ENCODE measurements at regions not wholly inside any gene's neighbourhood (a gene's known extent, or its start where the extent isn't known, plus 50 kb on each side); places are given as distances from the start of the nearest gene placed in this dataset.
A peak's percentile ranks its signal among the peaks of the same experiment; 100 is the strongest.

DNA sequence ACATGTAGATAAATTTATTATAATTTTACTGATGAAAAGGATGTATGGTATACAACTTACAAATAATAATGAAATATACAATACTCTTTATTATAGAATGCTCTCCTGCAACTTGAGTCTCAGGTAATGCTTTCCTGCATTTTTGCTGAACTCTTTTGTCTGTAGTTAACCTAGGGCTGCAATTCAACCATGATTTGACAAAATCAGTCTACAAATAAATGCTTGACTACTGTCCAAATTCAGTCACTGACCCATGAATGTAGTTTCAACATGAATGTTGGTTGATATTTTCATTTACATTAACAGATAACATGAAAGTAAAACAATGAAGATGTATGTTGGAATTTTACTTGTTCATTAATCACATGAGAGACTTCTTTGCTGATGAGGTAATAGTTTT is 320.9 kb downstream of the ZSWIM6 start:
- DNase-seq (ENCODE audit: low read depth in 2 of 2): no peak

DNA sequence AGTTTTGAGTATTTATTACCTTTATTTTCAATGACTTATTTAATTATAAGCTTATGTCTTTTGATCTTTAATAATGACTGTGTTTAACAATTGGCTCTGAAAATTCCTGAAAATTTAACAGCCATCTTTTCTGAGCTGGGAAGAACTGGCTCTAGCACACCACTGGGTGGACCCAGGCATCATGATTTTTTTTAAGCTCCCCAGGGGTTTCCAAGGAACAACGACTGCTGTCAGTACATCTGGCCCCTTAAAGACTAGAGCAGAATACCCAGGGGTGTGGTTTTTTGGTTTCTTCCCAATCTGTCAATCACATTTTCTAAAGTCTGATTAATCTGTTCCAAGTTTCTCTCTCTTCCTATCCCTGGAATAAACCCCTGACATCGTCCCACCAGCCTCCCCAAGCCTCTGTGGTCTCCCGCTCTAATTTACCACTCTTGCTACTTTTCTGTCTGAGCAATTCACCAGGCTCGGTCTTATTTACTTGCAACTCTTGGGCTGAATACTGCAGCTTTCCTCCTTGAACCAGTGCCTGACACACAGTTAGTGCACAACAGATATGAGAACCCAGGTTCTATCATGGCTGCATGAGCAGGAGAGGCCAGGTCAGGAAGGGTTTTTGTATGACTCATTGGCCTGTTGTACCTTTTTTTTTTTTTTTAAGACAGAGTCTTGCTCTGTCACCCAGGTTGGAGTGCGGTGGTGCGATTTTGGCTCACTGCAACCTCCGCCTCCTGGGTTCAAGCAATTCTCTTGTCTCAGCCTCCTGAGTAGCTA is 321.9 kb downstream of the ZSWIM6 start:
- DNase-seq (ENCODE audit: low read depth in 2 of 2): no peak

DNA sequence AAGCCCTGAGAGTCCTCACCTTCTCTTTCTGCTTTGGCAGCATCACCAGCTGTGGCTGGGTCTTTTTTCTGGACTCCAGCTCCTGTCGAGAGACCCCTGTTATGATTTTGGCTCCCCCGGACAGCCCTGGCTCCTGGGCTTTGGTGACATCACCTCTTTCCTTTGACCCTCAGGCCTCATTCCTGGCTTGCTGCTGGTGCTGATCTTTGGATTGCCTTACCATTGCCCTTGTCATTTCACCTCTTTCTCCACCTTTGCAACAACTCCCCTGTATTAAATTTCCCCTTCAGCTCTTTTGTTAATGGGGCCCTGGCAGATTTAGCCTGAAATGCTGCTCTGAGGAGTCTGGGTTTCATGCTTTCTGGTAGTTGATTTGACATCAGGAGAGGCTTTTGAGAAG is 322.8 kb downstream of the ZSWIM6 start:
- DNase-seq (ENCODE audit: low read depth in 2 of 2): no peak

DNA sequence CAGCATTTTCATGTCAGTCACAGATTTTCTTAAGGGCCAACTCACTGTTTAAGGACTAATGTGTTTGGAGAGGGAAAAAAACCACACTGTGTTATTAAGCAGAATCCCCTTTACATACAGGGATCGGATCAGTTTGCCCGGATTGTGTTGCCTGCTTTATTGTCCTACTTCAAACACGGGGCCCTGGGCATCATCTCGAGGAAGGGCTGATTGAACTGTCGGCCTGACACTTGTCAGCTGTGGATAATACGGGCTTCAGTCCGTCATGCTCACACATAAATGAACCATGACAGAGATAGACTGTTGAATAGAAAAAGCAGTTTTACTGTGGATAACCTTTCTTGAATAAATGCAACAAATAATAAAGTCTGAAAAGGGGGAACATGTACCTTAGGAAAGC is 325.0 kb downstream of the ZSWIM6 start:
- DNase-seq (ENCODE audit: low read depth in 2 of 2): no peak

DNA sequence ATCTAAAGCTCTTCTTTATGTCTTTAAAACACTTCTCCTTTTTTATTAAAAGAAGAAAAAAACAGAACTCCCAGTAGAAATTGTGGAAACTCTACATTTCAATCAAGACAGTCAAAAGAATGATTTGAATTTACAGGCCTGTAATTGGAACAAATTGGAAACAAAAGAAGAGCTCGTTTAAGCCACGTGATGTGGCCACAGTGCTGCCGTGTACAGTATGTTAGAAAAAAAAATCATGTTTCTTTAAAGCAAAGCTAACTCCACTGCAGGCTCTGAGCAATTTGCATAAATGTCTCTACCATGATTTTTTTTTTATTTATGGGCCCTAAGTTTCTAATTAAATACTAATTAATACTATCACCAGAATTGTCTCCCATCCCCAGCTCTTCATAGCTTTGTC is 325.6 kb downstream of the ZSWIM6 start:
- DNase-seq (ENCODE audit: low read depth in 2 of 2): no peak

DNA sequence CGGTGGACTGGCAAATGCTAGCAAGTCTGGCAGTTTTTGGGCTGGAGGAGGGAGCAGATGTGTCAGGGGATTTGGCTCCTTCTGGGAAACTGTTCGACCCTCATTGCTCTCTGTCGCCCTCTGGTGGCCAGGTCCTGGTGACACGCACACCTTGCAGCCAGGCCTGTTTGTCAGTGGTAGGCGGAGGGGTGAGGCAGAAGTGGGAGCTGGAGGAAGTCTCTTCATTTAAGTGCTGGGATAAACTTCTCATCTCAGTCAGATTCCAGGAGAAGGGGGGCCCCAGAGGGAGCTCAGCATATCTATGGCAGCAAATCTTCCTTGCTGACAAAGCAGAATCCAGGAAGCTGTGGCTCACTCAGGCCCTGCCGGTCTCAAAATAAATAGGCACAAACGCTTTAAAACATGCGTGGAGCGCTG is 326.5 kb downstream of the ZSWIM6 start:
- peak; percentile 61 to 83 for DNase-seq (ENCODE audit: low read depth in 2 of 2)

DNA sequence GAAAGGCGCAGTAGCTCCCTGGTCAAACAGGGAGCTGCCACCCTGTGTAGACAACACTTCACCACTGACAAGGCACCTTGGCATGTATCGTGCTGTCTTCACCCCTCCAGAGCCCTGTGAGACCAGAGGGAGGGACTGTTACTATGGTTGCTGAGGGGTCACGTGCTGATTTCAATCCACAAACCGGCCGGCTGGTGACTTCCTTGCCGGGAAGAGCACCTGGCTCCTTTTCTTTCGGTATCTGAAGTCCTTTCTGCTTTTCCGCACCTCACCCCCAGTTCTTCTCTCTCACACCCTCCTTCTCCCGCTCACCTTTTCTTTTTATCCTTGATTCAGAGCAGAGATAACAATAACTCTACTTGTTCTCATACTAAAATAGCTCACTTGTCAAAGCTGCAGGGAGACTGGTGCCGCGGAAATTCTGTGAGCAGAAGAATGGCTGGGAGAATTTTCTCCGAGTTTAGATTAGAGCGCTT is 327.2 kb downstream of the ZSWIM6 start:
- no peak for DNase-seq (ENCODE audit: low read depth in 2 of 2)

DNA sequence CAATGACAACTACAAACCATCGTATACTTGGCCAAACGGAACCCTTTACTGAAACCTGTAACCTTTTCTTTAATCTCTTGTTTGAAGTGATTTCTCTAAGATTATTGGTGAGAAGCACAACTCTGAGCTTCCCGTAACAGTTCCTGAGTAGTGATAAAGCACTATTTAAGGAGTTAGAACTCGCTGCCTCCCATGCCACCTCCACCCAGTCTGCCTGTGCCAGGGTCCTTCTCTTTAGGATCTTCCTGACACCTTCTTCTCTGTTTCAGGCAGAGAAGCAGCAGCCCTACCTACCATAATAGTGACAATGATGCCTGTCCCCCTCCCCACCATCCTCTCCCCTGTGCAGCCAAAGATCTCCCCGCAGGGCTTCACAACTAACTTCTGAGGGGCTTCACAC is 330.6 kb downstream of the ZSWIM6 start:
- DNase-seq (ENCODE audit: low read depth in 2 of 2): no peak

DNA sequence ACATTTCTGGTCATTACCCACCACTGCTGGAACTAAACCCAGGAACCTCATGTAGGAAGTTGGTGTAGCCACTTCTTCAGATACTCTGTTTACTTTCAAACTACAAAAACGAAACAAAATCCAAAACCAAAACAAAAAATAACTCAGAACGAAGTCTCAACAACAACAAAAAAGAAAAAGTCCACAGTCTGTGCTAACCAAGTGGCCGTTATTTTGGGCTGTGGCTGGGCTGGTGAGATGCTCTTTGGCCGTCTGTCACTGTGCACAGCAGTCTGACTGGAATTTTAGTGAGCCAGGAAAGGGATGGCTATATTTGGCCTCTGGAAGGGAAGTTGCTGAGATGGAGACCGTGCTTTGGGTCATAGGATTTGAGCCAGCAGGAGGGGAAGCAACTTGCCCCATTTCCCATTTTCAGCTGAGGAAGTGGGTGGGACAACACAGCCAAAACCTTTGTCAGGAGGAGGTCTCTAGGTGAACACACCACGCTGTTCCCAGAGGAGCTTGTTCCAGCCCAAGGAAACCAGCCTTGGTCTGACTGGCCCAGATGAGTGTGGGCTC is 334.1 kb downstream of the ZSWIM6 start:
- DNase-seq (ENCODE audit: low read depth in 2 of 2): no peak

DNA sequence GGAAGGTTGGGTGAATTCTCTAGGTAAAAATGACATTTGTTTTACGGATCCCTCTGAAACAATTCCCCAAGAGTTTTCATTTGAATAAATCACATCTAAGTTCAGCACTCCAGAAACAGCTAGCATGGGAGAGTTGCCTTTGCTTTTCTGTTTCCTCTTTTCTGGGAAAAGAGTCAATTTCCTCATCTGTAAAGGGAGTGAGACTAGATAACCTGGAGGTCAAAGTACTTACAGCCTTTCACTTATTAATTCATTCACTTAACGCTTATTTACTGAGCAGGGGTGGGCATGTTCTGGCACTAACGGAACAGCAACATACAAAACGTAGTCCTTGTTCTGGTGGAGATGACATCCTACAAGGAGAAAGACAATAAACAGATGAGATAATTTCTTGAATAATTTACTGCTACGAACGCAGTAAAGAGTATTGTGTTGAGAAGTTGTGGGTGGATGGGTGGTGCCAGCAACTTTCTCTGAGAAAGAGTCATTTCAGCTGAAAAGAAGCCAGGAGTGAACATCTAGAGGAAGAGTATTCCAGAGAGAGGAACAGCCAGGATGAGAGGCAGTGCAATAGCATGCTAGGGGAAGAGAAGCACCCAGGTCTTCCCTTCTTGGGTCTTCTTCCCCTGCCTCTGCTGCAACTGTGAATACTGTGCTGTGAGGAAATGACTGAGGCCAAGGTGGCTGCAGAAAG is 335.6 kb downstream of the ZSWIM6 start:
- no peak for DNase-seq (ENCODE audit: low read depth in 2 of 2)

DNA sequence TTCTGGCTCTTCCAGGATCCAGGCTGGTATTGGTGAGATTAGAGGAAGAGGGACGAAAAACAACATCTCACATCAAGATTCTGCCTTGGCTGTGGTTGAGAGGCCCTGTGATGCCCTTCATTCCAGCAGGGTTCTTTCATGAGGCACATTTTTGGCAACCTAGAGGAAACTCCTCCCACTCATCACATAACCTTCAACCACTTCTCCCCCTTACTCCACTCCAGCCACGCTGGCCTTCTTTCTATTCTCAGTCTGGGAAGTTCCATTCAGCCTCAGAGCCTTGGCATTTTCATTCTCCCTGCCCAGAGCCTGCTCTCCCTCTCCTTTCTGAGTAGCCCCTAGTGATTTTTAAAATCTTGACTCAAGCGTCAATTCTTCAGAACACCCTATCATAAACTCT is 337.5 kb downstream of the ZSWIM6 start:
- DNase-seq (ENCODE audit: low read depth in 2 of 2): no peak

DNA sequence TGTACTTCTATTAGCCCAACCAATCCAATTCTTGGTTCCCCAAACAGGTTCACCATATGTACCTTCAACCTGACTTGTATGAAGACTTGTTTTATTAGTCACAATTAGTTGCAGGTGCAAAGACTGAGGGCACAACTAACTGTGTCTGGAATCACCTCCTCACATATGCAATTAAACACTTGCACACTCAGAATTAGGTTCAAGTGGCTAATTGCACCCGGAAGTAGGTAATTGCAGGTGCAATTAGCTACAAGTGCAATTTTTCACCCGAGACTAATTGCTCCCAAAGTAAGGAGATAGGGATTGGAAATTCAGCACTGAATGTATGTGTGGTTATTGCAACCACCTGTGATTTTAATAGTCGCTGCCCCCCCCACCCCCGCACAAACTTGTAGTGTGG is 338.9 kb downstream of the ZSWIM6 start:
- DNase-seq (ENCODE audit: low read depth in 2 of 2): no peak

DNA sequence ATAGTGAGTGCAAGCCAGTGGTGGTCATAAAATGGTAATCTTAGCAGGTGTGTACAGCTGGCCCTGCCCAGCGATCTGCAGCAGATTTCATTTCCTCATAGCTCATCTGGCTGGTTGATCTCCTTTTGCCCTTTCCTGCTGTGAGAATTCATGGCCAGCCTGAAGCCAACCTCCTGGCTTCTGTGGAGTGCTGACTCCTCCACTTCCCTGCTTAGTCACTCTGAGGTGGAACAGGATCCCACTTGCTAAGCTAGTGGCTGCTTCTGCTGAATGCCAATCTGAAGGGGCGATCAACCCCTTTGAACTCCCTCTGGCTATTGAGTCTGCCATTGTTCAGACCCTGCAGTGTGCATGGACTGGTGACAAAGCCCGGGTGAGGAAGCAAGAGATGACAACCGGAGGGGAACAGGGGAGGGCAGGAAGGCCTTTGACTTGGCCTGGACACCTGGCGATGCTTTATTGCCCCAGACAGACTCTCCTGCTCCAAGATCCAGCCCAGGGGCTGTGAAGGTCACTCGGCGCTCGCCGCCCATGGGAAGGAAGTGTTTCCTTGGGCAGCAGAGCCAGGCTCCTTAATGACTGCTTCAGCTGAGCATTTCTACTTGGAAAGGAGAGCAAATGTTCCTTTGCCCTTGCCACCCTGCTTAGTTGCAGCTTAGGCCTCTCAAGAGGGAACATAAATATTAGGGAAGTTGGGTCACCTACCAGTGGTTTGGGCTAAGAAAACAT is 341.1 kb downstream of the ZSWIM6 start:
- no peak for DNase-seq (ENCODE audit: low read depth in 2 of 2)

DNA sequence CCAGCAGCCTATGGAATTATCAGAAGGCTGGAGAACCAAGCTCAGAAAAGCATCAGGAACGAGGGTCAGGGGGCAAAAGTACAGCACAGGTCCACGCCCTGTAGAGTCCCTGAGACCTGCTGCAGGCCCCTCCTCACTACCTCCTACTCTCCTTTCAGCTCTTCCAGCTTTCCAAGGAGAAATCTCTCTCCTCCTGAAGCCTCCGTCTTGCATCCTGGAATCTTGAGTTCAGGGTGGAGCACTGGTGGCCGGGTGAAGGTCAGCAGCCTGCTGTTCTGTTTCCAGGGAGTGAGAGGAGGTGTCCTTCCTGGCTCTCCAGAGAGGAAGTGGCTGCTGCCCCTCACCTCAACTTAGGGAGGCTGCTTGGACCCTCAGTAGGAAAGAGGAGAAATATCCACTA is 342.3 kb downstream of the ZSWIM6 start:
- DNase-seq (ENCODE audit: low read depth in 2 of 2): no peak

DNA sequence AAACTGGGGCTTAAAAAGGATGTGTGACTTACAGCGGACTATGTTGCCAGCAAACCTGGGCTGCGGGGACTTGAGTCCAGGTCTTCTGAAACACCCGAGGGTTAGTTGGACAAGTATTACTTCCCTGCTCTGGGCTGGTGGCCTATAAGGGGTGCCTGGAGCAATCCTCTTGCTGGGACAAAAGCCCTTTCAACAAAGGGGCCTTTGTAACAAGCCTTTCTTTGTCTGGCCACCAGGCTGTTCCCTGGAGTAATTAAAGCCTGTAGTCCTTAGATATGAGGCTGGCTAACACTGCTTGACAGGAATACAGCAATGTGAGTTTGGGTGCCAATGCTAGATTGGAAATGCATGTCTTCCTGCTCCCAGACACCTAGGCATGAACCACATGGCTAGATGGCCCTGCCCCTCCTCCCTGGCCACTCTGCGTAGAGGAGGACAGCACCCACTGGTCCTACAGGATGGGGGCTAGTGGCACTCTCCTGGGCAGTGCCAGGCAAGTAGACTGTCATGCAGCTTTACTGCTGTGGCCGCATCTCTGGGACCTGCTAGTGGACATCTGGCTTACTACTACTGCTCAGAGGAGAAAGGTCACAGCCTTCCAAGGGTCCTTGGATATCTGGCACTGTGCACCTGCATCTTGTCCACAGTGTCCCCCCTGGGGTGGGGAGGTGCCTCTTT is 343.1 kb downstream of the ZSWIM6 start:
- no peak for DNase-seq (ENCODE audit: low read depth in 2 of 2)

DNA sequence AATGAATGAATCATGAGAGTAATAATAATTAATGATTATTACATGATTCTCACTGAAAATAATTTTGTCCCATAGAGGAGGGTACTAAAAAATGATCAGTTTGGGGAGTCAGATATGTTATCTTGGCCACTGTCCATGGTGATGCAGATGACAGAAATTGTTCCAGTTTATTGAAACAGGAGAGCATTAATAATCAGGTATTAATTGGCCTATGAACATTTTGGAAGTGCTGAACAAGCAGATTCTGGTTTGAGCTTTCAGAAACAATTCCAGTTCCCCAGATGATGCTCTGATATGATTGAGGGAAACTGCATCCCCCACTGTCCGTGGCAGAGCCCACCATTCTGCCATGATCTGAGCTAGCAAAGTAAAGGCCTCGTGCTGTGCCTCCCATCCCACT is 345.2 kb downstream of the ZSWIM6 start:
- DNase-seq (ENCODE audit: low read depth in 2 of 2): no peak

DNA sequence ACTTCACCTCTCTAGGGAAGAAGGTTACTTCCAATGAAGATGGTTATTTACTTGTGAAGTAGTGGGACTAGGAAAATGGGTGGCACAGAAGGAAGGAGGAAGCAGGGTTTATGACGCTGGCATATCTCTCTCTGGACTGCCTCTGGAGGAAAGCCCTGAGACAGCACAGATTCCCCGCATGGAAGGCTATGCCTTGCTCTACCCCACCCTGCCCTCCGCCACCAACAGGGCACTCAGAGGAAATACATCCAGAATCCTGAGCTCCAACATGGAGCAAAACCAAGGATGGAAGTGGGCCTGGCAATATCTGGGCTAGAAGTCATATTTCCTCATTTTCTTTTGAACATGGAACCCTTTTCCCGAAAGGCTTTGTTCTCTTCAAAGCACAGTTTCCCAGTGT is 346.9 kb downstream of the ZSWIM6 start:
- DNase-seq (ENCODE audit: low read depth in 2 of 2): no peak

DNA sequence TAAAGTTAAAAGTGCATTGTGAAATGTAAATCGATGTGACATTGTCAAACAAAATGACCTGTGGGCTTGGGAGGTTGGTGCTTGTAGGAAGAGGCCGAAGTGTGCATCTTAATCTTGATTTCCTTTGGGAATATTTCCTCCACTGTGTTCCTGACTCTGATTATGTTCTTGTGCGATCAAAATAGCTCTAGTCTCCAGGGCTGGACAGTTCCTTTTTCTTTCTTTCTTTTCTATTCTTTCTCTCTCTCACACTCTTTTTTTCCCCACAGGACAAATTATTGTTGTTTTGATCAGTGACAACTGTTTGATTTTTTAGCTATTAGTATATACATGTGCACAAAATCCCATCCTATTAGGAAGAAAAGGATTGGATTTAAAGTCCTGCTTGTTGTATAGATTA is 347.5 kb downstream of the ZSWIM6 start:
- DNase-seq (ENCODE audit: low read depth in 2 of 2): no peak

DNA sequence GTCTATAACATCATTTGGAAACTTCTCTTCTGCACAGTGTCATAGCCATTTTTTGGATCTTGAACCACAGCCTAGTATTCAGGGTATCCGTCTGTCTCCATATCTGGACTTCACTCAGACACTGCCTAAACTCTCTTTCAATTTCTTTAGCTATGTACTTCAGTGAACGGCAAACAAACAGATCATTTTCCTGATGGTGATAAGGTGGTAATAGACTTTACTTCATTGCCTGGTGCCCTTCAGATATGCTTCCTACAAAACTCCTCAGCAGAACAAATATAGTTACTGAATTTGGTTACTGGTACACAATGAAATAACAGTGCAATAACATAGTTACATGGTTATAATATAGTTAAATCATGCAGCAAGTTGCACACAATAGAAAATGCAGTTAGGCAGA is 348.2 kb downstream of the ZSWIM6 start:
- no peak for DNase-seq (ENCODE audit: low read depth in 2 of 2)

DNA sequence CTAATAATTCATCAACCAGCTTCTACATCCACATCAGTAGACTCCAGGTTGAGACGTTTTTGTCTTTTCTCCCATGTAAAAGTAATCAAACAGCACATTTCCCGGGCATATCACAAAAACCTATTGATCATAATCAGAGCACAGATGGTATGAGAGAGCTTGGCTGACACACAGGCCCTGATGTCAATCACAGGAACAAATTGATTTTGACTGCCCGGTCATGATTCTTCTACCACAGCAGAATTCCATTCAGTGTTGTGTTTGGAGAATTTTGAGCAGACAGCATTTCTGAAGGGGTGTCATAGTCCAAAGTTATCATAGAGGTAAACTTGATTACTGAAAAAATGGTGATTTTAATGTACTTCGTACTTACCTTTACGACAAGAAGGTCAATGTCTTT is 351.1 kb downstream of the ZSWIM6 start:
- no peak for DNase-seq (ENCODE audit: low read depth in 2 of 2)

DNA sequence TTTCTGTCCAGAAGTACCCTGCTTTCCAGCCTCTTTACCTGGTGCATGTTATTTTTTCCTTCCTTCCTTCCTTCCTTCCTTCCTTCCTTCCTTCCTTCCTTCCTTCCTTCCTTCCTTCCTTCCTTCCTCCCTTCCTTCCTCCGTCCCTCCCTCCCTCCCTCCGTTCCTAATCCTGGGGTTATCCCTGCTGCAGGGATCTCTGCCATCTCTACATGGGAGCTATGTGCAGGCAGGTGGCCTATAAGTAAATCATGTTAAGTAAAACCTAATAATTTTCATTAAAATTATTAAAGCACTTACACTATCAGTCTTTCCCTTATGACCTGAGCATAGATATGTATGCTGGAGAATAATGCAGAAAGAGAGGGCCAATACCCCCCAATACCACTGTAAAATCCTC is 351.9 kb downstream of the ZSWIM6 start:
- no peak for DNase-seq (ENCODE audit: low read depth in 2 of 2)

All from stimulated activated CD4-positive, alpha-beta T cell treated with anti-CD3 and anti-CD28 coated beads, Interleukin-12 subunit alpha, Interleukin-12 subunit beta, amount 100 ng/mL, for 24 hours (primary cell).